HG02571 (cell line): ENCODE measurements at regions not wholly inside any gene's neighbourhood (a gene's known extent, or its start where the extent isn't known, plus 50 kb on each side); places are given as distances from the start of the nearest gene placed in this dataset.
"Not testable (repeated sequence)": the region's sequence is repeated elsewhere in the genome, so short reads cannot be mapped to it uniquely, and the experiment has no call there.

ENCODE experiments used
- ATAC-seq: cut with Tn5 transposase; IDR thresholded peaks from one replicate; pipeline ENCODE4 v1.9.1; 2021; ENCODE audit warnings: mild to moderate bottlenecking, moderate library complexity; ENCODE audit not compliant: unreplicated experiment

DNA sequence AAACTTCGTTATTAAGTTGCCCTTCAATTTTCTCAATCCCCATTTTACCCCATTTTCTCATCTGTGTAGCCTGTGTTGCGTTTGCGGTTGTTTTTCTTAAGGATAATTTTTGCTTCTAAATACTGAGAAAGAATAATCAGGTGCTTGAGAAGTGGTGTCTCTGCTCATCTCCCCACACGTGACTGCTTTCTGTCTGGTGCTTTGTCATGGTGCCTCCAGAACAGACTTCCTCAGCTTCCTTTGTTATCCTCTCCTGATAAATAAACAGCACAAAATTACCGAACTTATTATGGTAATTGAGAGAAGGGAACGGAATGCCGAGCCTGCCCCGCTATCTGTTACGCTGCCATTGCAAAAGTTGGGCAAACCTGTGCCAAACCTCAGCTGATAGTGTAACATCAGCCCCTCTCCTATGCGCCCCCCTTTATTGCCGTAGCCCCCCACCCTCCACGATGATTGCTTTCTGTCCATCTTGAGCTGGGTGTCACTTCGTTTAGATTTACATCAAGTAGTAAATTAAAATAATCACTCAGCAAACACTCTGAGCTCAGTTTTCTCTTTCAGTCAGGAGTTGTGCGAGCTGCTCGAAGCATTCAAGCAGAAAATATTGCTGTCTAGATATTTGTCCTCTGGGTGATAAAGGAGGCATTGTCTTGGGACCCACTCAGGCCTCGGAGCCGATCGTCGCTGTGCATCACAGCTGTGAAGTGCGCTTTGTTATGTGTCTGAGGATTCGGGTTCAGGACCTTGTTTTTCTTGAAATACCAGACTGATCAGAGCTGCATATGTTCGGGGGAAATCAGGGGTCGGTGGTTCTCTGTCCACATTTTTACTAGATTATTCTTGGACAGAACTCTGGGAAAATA is 1008.5 kb upstream of the FANCL start:
- ATAC-seq: no peak

DNA sequence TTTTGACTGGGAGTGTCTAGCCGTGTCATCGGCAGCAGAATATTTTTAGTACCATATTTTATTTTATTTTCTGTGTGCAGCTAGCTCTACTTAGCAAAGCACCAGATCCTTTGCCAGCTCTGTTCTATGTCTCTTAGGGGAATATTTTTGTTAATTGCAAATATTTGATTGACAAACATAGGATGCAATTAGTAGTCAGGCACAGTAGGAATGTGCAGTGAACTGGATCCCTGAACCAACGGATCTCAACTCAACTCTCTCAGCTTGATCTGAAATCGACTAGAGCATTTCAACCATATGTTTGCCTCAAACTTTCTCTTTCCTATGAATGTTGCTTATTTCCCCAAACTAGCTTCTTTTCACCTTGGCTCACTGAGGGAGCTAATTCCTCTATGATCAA is 998.0 kb upstream of the FANCL start:
- no peak for ATAC-seq

DNA sequence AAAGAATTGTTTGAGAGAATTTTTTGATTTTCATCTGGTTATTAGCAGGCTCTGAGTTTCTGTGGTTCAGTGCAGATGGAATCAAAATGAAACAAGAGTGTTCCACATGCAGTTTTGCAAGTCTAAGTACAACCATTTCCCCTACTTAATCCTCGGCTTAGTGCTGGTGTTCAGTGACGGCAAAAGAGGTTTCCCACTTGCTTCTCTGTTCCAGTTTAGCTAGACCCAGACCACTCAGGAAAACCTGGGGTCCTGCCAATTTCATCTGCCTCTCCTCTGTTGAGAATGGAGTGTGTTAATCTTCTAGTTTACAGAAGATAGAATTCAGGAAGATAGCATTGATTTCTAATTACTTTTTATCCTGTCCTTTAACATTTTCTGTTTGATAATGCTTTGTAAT is 996.2 kb upstream of the FANCL start:
- no peak for ATAC-seq

DNA sequence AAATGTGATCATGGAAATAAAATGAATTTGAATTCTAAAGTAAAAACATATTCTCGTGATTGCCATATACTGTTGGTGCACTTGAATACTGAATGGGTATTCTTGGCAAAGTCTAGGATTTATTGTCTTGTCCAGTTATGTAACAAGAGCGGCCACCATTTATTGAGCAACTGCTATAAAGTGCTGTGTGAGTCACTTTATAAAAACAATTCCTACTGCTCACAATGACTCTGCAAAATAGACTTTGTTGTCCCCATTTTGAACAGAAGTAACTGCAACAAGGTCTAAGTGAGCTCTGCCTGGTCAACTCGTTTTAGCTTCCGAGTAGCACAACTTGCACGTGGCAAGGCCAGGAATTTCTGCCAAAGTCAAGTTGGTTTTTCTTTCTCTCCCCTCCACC is 995.6 kb upstream of the FANCL start:
- no peak for ATAC-seq

DNA sequence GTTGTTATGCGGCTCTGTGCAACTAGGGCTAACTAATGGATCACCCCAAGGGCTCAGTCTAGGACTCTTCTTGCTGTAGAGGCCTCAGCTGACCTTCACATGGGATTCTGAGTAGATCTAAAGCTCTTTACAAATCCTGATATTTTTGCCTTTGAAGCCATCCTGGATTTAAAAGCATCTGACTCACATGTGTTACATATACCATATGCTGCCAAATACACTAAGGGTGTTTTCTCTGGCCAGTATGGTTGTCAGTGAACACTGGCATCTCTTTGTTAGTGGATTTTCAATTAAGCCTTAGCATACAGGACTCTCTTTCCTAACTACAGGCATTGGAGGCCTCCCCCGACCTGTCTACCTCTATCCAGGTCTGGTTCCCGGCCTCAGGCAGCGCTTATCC is 992.8 kb upstream of the FANCL start:
- ATAC-seq: no peak

DNA sequence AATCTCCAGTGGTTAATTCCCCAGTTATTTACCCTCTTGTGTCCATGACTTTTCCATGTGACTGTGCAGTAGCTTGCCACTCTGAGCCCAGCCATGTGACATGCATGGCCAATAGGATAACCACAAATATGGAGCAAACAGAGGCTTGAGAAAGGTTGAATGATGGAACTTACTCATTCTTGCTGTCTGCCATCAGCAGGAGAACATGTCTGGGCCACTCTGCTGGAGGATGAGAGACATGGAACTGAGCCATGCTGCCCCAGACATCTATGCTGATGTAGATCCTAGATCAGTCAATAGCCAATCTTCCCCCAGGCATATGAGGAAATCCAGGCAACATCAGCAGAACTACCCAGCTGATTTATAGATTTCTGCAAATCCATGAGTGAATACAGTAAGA is 992.3 kb upstream of the FANCL start:
- no peak for ATAC-seq

DNA sequence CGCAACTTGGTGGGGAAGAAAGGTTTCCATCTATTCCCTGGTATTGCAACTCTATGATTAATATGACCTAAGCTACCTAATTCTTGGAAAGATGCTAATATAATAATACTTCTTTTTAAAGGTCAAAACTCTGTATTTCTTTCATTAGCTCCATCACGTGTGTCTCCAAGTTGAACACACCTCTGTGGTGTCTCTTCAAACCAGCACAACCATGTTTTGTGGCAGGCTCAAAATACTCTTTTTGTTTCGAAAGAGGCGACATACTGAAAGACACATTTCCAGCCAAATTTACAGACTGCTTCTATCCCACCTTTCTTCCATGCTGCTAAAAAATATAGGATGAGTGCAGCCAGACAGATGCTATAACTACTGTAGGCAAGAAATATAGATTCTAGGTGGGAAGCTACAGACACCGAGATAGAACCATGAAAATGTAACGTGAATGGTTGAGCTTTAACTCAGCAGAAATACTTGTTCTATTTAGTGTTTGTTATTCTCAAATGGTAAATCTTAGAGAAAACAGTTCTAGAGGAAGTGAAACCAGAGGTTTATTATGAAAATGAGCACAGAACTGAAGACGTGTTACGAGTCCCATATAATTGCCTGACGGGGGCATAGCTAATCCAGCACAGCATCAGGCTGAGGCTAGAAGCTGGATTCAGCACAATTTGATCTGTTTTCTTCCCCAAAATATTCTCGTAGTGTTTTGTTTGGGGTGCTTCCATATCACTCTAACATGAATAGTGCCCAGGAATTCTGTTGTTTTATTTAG is 991.5 kb upstream of the FANCL start:
- peak; percentile 82 for ATAC-seq

DNA sequence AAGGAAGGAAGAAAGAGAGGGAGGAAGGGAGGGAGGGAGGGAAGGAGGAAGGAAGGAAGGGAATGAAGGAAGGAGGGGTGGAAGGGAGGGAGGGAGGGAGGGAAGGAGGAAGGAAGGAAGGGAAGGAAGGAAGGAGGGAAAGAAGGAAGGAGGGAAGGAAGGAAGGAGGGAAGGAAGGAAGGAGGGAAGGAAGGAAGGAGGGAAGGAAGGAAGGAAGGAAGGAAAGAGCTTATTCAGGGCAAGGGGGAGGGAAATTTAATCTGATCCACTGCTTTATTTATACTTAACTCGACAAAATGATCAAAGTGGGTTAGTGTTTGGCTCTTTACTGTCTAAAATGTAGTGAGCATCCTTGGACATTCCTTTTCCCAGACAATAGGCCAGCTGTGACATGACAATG is 985.2 kb upstream of the FANCL start:
- ATAC-seq: not testable (repeated sequence)

DNA sequence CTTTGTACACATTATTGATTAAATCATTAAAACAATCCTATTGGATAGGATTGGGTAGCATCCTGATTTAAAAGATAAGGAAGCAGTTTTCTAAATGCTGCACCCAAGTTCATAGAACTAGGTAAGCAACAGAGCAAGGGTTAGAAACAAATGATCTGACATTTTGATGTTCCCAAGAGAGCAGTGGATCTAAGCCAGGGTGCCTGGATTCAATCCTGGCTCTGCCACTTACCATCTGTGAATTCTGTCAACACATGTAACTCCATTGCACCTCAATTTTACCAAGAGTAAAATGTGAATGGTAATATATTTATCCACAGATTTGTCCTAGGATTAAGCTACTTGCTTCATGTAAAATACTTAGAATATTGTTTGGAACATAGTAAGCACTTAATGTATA is 982.6 kb upstream of the FANCL start:
- no peak for ATAC-seq

DNA sequence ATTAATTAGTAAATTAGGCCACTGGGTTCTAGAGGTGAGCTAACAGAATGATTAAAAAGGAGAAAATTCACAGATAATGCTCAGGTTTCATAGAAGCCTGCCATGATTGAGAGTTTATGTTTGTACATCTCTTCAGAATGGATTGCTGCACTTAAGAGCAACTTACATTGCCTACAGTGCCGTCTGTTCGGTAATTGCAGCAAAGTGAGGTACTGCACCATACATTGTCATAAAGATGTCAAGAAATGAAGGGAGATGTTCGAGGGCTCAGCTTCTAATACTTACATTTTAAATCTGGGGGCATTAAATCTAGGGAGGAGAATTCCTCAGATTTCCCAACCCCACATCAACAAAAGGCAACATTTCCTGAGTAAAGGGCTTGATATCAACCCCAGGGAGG is 976.2 kb upstream of the FANCL start:
- ATAC-seq: no peak

DNA sequence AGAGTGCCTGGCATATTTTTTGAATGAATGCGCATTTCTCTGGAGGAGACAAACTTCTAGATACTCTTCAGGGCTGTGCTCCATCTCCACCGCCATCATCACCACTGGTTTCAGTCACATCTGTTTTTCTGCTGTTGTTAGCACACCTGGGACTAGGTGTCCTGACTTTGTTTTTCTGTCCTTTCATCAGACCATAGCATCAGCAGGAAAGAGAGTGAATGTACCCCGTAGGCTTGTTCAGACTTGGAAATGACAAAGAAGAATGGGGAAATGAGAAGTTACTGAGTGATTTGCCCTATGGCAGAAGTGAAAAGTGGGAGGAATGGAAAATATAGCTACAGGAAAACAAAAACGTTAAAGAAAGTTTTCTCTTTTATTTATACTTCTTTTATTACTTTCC is 965.2 kb upstream of the FANCL start:
- ATAC-seq: no peak

DNA sequence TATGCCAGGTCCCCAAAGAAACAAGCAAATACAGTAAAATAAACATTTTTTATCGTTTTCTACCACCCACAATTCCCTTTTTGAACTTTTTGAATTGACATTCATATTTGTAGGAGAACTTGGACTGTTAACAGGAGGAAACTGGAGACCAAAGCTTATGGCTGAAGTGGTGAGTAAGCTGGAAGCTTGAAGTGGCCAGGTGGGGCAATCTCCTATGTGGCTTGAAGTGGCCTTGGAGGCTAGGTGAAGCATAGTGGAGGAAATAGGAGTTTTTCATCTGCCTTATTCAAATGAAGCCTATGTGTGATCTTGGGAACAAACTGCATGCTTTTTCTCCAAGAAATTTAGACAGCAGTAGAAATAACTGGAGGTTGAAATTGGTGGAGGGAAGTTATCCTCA is 962.9 kb upstream of the FANCL start:
- ATAC-seq: no peak

DNA sequence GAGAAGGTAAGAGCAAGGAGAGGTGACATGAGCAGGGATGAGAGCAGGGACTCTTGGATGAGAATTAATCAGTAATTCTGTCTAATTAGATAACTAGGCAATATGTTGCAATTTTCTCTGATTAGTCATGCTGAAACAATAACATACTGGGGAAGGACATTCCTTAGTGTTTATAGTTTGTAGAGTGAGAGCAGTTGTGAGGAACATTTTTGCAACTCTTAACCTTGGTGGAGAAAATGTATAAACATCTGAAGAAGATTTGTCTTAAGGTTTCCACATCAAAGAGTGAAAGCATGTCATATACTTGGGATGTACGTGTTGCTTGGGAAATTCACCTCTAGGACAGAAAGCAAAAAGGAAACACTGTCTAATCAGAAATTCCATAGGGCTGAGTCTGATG is 955.4 kb upstream of the FANCL start:
- no peak for ATAC-seq

DNA sequence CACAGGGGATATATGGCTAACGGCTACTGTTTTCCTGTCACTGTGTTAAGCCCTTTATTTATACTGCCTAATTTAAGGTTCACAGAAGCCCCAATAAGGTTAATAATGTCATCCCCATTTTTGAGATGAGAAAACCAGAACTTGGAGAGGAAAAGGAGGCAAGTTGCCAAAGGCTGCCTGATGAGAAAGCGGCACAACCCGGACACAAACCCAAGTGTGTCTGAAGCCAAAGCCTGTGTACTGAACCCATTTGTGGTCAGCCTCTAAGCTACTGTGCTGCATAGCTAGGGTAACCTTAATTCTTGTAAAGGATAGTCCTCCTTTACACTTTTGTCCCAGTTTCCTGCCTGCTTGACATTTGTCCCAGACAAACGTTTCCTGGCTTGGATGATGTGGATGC is 954.7 kb upstream of the FANCL start:
- no peak for ATAC-seq

DNA sequence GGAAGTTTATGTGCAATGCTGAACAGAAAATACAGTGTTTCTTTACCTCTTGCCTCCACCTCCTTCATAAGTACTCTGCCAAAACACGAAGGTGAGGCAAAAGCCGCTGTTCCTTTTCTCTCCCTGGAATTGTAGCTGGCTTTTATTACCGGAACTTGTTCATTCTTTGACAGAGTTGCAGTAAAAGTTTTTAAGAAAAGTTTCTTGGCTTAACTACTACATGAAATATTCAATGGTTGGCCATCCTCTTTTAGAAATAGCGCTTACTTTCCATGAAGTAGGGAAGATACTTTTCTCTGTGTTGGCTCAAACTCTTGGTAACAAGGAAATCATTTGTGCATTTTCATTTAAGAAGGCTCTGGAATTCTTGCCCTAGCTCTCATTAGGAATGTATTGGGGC is 950.7 kb upstream of the FANCL start:
- no peak for ATAC-seq

DNA sequence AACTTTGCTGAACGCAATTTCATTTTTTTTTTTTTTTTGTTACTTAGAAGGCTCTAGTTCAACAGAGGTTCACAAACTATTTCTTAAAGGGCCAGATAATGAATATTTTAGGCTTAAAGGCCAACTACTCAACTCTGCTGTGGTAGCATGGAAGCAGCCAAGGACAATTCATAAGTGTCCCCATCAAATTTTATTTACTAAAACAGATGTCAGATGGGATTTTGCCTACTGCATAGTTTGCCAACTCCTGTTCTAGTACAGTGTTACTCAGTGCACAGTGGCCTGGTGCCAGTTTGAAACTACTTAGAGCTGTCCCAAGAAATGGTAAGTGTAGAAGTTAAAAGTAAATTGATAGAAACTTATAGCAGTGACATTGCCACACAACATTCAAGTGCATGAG is 949.4 kb upstream of the FANCL start:
- no peak for ATAC-seq

DNA sequence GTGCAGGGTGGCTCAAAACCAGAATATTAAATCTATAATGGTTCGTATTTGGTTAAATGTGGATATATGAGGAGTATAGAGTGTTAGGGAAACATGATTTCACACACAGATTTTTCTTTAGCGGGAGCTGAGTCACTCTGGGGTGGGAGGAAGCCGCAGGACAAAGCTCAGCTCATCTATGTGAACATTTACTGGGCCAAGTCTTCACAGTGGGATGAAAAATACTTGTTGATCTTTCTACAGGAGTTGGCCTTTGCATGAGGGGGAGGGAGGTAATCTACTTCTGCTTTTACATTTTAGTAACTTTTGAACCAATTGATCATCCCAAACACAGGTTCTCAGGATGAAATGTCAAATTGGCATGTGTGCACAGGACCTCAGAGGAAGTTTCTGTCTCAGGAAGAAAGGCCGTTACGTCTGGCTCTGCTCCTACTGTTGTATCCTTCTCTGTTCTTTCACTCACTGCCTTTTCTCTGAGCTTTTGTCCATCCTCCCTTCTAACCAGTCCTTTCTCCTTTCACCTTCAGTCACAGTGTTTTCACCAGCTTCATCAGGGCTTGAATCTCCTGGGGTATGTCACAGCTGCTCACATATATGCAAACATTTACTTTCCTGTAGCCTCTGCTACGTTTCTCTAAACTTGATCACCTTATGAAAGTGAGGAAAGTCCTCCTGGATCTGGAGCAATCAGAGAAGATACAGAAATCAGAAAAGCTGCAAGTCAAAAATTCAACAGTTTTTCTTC is 943.3 kb upstream of the FANCL start:
- ATAC-seq: no peak

DNA sequence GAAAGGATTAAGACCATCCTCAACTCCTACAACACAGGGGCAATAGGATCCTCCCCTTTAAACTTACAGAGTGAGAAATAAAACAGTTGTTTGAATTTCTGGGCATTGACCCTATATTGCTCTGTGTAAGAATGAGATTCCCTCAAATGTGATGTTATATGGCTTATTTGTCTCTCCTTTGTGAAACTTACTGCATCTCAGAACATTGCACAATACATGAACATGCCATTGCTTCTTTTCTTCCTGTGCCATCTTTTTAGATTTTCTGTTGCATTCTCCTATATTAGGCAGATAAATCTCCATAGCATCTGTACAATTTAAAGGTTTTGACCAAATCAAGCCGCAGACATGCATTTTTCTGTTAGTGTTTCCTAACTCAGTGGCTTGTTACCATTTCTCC is 941.9 kb upstream of the FANCL start:
- no peak for ATAC-seq

DNA sequence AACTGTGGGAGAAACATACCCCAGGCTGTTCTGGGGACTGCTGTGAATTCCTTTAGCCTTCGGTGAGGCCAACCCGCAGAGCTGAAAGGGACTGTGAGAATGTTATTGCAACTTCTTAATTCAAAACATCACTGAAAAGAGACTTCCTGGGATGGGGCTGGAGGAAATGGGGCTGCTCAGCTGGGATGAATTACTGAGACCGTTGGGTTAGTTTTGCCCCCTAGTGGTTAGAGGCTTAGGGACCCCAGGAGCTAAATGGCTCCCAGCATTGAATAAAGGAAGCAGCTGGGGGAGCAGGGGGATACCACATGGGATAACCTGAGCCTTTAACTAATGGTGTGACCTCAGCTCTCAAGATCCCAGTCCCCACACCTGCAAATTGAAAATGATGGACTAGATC is 941.1 kb upstream of the FANCL start:
- ATAC-seq: no peak

DNA sequence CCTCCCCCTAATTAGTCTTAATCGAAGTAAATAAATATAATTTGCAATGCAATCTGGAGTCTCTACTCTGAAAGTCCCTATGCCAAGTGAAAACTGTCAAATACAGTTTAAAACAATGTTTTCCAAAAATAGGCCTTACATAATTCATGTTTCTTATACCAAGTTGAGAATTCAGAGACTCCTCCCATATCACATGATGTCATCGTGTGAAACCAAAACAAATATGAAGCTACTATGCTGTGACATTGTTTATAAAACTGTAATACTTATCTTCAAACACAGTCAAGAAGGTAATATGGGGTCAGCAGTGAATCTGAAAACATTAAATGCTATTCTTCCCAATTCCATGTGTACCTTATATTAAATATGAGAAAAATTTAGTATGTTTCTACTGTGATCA is 940.2 kb upstream of the FANCL start:
- no peak for ATAC-seq

DNA sequence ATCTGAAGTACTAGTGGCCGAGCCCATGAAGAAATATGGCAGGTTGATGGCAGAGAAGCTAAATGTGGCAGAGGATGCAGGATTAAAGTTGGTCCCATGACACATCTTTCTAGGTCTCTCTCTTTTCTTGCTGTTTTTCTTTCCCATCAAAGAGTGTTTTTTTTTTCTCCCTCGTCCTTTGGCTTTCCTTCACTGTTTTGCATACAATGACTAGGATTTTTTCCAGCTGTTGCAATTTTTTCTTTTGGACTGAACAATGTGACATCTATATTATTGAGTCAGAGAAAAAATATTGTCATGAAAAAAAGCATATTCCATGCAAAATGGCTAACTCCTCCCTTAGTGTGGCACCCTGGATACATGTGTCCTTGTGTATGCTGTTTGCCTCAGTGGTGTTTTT is 939.5 kb upstream of the FANCL start:
- no peak for ATAC-seq

DNA sequence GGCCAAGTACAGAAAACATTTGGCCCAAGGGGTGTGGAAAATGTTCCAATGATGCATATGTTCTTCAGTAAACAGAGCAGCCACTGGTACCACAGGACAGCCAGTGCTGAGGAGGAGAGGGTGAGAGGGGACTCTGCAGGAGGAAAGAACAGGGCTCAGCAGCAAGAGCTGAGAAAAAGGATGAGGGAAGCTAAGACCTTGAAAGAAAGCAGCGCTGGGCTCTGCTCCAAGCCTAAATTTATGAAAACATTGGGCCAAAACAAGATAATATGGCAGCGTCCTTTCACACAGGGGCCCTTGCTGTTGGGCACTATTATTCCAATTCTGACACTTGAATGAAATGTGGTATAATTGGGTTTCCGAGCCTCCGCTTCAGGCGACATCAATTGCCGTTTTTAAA is 939.0 kb upstream of the FANCL start:
- ATAC-seq: no peak
